ENCODE measurements at regions not wholly inside any gene's neighbourhood (a gene's known extent, or its start where the extent isn't known, plus 50 kb on each side); places are given as distances from the start of the nearest gene placed in this dataset.

GRCh38 chr14:56889705-56890104 lies 79.4 kb upstream of the OTX2 start:
- no peaks in the 10 kb centered on the region for H3K79me2 ChIP-seq (ENCODE audit: low read length)
- H3K4me1 ChIP-seq (ENCODE audit: low read length), result no peaks in the 10 kb centered on the region
- no peak overlapping the region for H3K4me3 ChIP-seq (ENCODE audit: low read length)
- H3K27ac ChIP-seq (ENCODE audit: low read length), result no peak overlapping the region
- H2AFZ ChIP-seq (ENCODE audit: low read depth, low read length), result no peak overlapping the region
- no peaks in the 10 kb centered on the region for H3K9me3 ChIP-seq (ENCODE audit: insufficient read depth, low read length)
- H4K20me1 ChIP-seq (ENCODE audit: insufficient read depth, low read length), result no peaks in the 10 kb centered on the region
- H3K9ac ChIP-seq (ENCODE audit: low read length), result no peak overlapping the region
- H3K4me2 ChIP-seq (ENCODE audit: low read length), result no peak overlapping the region
- H3K27me3 ChIP-seq (ENCODE audit: low read depth, low read length), result peaks cover 27% of the 10 kb centered on the region
- H3K36me3 ChIP-seq (replicated peaks; ENCODE audit: low read depth, low read length), result no peaks in the 10 kb centered on the region
- TF ChIP-seq EZH2phosphoT487 (IDR thresholded peaks at IDR 0.05; ENCODE audit: low read depth) (no peak), CTCF (IDR thresholded peaks at IDR 0.05; ENCODE audit: low read depth, low read length) (no peak)

GRCh38 chr14:56888274-56888673 lies 78.0 kb upstream of the OTX2 start:
- TF ChIP-seq EZH2phosphoT487 (IDR thresholded peaks at IDR 0.05; ENCODE audit: low read depth) (no peak), CTCF (IDR thresholded peaks at IDR 0.05; ENCODE audit: low read depth, low read length) (no peak)
- Histone ChIP-seq H3K79me2 (ENCODE audit: low read length) (no peaks in the 10 kb centered on the region), H3K4me2 (ENCODE audit: low read length) (no peak overlapping the region), H3K27me3 (ENCODE audit: low read depth, low read length) (peaks cover 22% of the 10 kb centered on the region), H3K27ac (ENCODE audit: low read length) (no peak overlapping the region), H3K4me1 (ENCODE audit: low read length) (no peaks in the 10 kb centered on the region), H4K20me1 (ENCODE audit: insufficient read depth, low read length) (no peaks in the 10 kb centered on the region), H3K4me3 (ENCODE audit: low read length) (no peak overlapping the region), H3K9me3 (ENCODE audit: insufficient read depth, low read length) (no peaks in the 10 kb centered on the region), H3K9ac (ENCODE audit: low read length) (no peak overlapping the region), H3K36me3 (replicated peaks; ENCODE audit: low read depth, low read length) (no peaks in the 10 kb centered on the region), H2AFZ (ENCODE audit: low read depth, low read length) (no peak overlapping the region)

- Histone ChIP-seq H3K36me3 (replicated peaks; ENCODE audit: low read depth, low read length) (no peaks in the 10 kb centered on the region), H4K20me1 (ENCODE audit: insufficient read depth, low read length) (no peaks in the 10 kb centered on the region), H3K4me3 (ENCODE audit: low read length) (no peak overlapping the region), H2AFZ (ENCODE audit: low read depth, low read length) (no peak overlapping the region), H3K9me3 (ENCODE audit: insufficient read depth, low read length) (no peaks in the 10 kb centered on the region), H3K4me1 (ENCODE audit: low read length) (no peaks in the 10 kb centered on the region), H3K79me2 (ENCODE audit: low read length) (no peaks in the 10 kb centered on the region), H3K9ac (ENCODE audit: low read length) (no peak overlapping the region), H3K4me2 (ENCODE audit: low read length) (no peak overlapping the region), H3K27ac (ENCODE audit: low read length) (no peak overlapping the region), H3K27me3 (ENCODE audit: low read depth, low read length) (peaks cover 17% of the 10 kb centered on the region)
- TF ChIP-seq EZH2phosphoT487 (IDR thresholded peaks at IDR 0.05; ENCODE audit: low read depth), result no peak
Observed at GRCh38 chr14:56887216-56887615, 76.9 kb upstream of the OTX2 start.

DNA sequence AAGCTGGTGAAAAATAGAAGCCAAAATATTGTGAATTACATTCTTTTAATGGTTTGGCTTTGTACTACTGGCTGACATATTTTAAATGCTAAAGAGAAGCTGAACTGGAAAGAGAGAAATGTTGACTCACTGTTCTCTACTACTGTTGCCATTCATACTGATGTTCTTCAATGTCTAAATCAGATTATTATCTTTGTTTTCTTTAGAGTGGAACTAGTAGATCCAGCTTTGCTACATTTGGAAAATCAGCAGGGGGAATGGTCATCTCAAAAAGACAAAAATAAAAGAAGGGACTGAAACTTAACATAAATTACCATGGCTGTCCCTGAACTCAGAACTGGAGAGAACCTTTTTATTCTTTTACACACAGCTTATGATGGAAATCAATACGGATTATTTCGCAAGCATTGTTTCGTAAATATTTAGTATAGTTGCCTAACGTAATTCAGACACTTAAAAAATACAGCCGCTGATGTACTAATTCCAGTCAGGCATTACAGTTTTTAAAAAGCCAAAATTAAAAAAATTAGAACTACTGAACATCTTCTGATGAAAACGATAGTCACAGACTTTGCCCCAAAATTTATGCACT lies 76.3 kb upstream of the OTX2 start:
- TF ChIP-seq EZH2phosphoT487 (IDR thresholded peaks at IDR 0.05; ENCODE audit: low read depth), result no peak
- TF ChIP-seq CTCF (IDR thresholded peaks at IDR 0.05; ENCODE audit: low read depth, low read length), result no peak
- H3K9me3 ChIP-seq (ENCODE audit: insufficient read depth, low read length), result no peaks in the 10 kb centered on the region
- no peak overlapping the region for H3K4me3 ChIP-seq (ENCODE audit: low read length)
- H3K27me3 ChIP-seq (ENCODE audit: low read depth, low read length), result peaks cover 17% of the 10 kb centered on the region
- H3K4me2 ChIP-seq (ENCODE audit: low read length), result no peak overlapping the region
- H3K36me3 ChIP-seq (replicated peaks; ENCODE audit: low read depth, low read length), result no peaks in the 10 kb centered on the region
- H3K27ac ChIP-seq (ENCODE audit: low read length), result no peak overlapping the region
- no peaks in the 10 kb centered on the region for H3K4me1 ChIP-seq (ENCODE audit: low read length)
- no peak overlapping the region for H3K9ac ChIP-seq (ENCODE audit: low read length)
- H3K79me2 ChIP-seq (ENCODE audit: low read length), result no peaks in the 10 kb centered on the region
- no peaks in the 10 kb centered on the region for H4K20me1 ChIP-seq (ENCODE audit: insufficient read depth, low read length)
- no peak overlapping the region for H2AFZ ChIP-seq (ENCODE audit: low read depth, low read length)

All from OCI-LY3 (cell line).